GM18498 (cell line): ENCODE measurements at regions not wholly inside any gene's neighbourhood (a gene's known extent, or its start where the extent isn't known, plus 50 kb on each side); places are given as distances from the start of the nearest gene placed in this dataset.

ENCODE experiments used
- ATAC-seq: cut with Tn5 transposase; IDR thresholded peaks from one replicate; pipeline ENCODE4 v1.9.1; 2021; ENCODE audit warnings: mild to moderate bottlenecking, moderate library complexity; ENCODE audit not compliant: unreplicated experiment

DNA sequence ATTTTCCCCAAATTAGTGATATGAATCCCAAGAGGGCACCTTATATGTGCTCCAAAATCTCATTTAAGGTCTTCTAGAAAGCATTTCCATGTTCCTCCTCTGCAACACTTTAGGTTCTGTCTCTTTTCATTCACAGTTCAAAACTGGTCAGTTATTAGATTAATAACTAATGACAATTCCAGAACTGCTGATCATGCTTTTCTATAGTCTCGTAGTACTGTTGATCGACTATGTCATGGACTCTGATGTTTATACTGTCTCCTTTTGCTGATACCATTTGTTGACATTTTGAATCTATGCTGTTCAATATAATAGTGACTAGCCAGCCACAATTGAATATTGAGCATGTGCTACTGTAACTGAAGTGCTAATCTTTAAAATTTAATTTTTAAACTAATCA lies 728.3 kb downstream of the LRFN5 start:
- no peak for ATAC-seq

DNA sequence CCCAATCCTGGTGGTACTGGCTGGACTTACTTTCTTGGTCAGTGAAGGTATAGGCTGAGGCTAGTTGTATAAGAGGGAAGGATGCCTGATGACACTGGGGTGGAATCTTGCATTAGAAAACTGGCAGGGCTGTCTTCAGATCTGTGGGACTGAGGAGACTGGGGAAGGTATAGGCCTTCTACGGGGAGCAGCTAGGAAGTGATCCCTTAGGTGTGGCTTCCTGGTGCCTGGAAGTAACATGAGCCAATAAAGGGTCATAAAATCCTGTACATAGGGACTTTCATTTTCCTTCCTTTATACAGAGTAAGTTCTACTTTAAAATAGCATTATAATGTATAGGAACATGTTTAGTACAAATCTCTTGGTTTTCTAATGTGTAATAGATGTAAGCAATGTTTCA lies 716.8 kb downstream of the LRFN5 start:
- no peak for ATAC-seq

DNA sequence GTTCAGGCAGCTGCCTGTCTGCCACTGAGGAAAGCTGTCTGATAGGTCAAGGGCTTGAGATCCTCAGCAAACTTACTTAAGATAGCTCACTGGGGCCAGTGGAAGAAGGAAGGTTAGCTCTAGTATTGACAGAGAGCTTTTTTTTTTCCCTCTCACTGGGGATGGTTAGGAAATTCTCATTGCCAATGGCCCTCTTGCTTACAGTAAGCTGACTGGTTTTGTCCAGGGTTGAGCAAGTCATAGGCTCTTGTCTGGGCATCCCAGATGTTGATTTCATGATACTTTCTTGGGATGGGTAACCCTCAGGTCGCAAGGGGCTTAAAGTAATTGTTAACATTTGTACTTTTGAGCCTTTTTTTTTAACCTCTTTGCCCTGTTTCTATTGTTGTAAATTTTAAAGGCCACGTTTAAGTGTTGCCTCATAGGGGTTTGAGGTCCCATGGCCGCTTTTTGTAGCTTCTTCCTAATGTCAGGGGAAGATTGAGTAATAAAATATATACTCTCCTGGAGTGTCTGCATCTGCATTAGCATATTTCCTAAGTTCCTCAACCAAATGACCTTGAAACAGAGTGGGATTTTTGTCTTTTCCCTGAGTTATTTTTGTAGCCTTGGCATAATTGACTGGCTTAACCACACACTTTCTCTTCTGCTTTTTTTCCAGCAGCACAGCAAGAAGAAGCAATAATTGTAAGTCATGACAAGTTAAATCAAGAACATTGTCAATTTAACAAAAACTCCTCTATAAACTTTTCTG lies 716.0 kb downstream of the LRFN5 start:
- no peak for ATAC-seq

DNA sequence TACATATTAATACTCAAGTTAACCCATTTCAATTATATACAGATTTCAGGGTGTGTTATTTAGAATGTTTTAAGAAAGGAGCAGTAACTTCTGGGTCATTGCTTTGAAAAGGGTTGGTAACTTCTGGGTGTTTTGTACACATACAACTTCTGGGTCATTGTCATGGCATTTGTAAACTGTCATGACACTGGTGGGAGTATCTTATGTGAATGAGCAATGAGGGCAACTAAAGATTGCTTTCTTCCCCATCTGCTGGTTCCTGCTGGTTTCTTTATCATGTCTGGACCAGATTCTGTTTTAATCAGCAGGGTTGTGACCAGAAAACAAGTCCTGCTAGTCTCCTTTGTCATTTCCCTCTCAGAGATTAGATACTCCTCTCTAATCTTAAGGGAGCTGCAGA lies 713.3 kb downstream of the LRFN5 start:
- ATAC-seq, result no peak

DNA sequence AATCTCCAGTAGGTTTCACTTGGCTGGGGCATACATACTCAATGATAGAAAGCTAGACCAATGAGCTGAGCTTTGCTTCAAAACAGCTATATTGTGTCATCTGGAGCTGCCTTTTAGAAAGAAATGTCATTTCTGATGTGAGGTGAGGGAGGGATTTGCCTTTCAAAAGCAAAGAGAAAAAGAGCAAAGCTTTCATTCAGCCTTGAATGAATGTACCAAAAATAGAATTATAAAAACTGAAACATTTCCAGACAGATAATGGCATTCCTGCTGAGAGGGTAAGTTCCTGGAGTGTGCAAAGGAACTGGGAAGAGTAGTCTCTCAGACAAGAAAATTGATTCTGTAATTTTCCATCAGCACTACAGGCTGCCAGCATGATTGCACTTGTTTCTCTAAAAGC lies 710.0 kb downstream of the LRFN5 start:
- ATAC-seq, result no peak

DNA sequence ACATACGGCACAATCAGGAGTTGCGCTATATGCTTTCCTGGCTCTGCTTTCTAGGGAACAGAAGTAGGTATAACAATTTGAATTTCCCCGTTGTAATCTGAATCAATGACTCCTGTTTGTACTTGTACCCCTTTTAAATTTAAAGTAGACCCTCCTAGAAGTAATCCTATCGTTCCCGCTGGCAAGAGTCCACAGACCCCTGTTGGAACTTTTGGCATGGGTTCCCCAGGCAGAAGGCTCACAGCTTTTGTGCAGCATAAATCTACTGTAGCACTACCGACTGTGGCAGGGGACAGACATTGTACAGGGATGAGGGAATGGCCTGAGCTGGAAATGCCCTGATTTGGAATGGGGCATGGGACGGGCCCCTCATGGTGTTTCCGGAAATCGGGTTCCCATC lies 705.2 kb downstream of the LRFN5 start:
- ATAC-seq, result no peak

DNA sequence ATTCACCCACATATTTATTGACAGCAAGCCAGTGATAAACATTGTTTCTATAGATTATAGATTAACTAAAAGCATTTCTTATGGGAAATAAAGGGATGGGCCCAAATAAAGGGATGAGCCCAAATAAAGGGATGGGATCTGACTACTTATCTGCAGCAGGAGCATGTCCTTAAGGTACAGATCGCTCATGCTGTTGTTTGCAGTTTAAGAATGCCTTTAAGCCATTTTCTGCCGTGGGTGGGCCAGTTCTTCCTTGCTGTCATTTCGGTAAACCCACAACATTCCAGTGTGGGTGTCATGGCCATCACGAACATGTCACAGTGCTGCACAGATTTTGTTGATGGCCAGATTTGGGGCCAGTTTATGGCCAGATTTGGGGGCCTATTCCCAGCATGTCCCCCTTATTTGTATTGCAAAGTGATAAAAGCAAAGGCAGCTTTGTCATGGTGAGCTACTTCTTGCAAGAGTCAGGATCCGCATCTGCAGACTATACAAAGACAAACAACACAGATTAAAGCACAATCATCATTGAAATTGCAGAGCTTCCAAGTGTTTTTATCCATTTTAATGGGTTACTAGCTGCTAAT lies 700.7 kb downstream of the LRFN5 start:
- ATAC-seq, result no peak

DNA sequence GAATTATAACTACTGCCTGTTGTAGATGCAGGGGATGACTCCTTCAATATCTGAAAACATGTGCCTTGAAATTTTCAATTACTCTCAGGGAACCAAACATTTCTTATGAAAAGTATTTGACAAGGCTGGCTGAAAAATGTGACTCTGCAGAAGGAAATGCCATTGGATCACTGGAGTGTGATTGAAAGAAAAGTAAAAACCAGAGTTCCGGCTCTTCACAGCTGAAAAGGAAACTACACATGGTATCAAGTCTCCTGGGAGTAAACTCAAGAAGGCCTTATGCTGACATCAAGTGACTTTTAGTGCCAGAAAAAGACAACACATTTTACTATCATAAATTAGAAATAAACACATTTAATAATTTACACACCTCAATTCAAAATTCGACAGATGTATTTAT lies 693.0 kb downstream of the LRFN5 start:
- ATAC-seq, result peak; percentile 98

DNA sequence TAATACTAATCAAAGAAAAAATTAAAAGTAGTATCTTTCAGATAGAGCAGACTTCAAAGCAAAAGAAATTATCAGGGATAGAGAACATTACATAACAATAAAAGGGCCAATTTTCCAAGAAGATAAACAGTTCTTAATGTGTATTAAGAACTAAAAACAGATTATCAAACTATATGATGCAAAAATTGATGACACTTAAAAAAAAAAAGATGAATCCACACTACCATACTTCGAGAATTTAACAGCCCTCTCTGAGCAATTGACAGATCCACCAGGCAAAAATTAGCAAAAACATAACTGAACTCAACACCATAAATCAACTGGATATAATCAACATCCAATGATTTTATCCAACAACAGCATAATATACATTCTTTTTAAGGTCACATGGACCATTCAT lies 686.5 kb downstream of the LRFN5 start:
- no peak for ATAC-seq

DNA sequence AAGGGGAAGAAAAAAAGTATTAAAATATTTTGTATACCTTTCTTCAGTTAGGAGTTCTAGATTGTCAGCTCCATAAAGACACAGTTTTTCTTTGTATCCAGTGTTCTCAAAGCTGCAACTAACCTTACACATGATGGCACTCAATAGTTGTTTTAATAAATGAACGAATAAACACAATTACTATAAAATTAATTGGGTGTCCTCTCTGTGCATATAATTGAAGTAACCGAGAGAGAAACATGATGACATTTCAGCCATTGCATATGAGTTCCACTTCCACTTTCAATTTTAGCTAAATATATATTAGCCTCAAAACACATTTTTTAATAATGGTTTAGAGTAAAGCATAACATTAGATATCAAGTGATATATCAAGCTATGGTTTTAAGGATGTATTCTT lies 671.2 kb downstream of the LRFN5 start:
- peak; percentile 72 for ATAC-seq

DNA sequence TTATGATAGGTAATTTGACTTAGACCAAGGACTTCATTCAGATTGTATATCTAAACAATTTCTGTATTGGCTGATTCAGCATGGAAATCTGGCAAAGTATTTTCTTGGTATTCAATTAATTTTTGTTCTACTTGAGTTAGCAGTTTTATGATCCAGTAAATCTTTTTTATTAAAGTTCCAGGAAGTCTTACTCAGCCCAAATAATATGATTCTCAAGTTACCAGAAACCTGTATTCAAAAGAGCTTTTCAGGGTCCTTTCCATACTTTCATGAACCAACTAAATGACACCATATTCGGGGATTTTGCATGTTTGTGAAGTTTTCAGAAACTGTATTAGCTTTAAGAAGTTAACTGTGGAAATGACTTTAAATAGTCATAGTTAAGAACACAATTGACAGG lies 662.6 kb downstream of the LRFN5 start:
- ATAC-seq, result no peak

DNA sequence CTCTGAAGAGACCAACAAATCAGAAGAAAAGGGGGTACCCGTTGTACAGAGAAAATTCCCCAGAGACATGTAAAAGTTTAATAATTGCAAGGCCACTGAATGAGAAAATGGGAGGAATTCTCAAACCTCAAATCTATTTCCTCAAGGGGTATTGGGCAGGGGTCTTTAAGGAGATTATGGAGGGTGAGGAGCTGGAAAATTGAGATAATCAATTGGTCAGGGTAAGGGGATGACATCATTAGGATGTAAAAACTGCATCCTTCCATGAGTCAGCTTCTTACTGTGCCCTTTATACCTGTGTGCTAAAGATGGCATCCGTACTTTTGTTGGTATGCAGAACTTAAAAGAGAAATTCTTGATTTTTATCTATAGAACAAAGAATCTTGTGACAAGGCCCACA lies 641.5 kb downstream of the LRFN5 start:
- ATAC-seq, result no peak

DNA sequence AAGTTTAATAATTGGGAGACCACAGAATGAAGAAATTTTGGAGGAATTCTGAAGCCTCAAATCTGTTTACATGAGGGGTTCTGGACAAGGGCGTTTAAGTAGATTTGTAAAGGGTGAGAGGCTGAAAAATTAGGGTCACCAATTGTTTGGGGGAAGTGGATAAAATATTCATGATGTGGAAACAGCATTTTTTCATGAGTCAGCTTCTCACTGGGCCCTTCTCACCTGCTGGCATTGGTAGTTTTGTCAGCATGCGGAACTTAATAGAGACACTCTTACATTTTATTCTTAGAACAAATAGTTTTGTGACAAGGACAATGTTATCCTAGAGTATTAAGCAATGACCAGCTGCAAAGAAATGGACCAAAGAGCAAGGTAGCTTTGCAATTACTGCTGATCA lies 634.4 kb downstream of the LRFN5 start:
- ATAC-seq, result no peak

DNA sequence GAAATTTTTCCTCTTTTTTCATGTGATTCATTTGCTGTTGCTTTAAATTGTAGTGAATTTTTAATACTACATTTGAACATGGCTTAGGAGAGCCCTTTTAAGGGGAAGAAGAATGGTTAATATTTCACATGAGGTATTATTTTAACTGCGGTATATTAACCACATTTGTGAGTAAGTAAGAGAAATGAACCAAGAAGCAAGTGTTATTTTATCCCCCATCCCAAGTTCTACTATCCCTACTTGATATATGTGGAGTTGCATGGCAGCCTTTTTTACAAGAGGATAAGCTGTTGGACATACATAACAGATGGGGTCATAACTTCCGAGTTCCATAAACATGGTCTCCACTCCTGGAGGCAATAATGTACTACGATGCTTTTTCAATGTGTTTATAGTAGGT lies 623.3 kb downstream of the LRFN5 start:
- ATAC-seq, result no peak

DNA sequence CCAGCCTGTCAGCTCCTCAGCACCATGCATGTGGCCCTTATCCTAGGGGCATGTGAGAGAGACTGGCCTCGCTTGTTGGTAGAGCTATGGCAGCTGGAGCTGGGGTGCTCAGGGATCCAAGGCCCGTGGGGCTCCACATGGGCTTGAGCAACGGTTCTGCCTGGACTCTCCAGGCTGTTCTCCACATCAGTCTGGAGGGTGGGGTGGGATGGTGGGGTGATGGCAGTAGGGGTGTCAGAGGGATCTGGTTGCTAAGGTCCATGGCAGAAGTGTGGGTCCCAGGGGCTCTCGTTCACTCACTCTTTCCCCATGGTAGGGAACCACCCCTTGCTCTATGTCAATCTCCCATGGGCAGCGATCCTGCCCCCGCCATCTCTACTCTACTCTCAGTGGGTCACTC lies 622.6 kb downstream of the LRFN5 start:
- no peak for ATAC-seq

DNA sequence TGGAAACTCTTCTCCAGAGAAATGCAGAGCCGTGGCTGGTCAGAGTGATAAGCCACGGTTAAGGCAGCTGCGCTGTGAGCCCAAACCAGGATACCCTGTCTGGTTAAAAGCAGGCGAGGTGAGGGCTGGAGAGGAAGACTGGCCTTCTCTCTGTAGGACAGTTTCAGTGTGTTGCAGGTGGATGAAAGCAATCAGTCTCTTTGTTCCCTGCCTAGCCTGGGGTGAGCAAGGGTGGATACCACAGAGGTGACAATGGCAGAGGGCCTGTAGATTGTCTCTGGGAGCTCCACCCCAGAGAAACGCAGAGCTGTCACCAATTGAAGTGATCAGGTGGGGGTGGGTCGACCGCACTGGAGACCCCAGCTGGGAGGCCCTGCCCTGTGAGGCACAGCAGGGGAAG lies 621.9 kb downstream of the LRFN5 start:
- ATAC-seq, result no peak

DNA sequence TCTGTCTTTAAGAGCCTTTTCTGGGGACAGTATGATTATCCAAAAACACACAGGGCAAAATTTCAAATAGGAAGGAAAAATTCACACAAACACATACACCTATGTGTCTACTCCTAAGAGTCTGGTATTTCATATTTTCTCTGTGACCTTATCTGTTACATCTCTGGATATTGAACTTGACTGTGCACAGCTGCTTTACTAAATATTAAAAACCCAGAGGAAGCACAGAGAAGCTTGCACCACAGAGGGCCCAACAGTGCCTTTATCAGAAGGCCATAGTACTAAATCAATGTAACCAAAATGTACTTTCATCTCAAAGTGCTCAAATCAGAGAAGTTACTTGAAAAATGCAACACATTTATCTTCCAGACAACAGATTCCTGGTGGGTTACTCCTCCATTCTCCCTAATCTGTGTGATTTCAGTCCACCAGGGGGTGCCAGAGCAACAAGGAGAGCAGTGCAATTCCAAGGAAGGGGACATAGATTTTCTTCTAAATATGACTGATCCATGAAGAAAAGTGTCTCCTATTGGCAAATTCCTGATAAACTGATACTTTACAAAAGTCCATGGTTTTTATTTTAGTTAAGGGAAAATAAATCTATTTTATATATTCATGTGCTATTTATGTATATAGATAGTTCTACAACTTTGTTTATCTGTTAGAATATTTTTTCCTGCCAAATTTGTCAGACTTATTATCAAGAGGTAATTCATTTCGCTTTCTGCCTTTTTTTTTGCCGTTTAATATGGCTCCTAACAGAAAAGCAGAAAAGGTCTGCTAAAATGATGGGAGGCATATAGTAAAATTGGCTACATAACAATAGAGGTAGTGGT lies 617.6 kb downstream of the LRFN5 start:
- no peak for ATAC-seq

DNA sequence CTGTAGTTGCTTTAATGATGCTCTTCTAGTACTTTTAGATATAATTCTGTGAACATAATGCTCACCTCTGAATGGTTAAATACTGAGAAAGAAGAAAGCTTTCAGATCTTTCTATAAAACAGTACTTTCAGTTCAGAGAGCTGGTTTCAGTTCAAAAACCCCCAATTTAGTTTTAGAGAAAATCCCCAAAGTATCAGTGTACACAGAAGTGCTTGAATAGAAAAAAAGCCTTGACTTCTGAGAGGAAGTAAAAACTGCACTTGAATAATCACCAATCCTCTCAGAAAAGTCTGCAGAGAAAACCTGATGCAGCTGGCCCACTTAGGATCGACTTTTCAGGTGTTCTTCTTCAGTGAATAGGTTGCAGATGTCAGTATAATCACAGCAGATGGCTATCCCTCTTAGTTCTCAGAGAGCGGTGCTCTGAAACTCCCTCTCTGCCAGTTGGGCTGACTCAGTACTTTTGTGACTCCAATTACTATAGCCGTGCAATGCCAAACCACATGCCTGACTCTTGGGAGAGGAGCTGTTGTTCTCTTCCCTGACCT lies 616.3 kb downstream of the LRFN5 start:
- ATAC-seq, result peak; percentile 95

DNA sequence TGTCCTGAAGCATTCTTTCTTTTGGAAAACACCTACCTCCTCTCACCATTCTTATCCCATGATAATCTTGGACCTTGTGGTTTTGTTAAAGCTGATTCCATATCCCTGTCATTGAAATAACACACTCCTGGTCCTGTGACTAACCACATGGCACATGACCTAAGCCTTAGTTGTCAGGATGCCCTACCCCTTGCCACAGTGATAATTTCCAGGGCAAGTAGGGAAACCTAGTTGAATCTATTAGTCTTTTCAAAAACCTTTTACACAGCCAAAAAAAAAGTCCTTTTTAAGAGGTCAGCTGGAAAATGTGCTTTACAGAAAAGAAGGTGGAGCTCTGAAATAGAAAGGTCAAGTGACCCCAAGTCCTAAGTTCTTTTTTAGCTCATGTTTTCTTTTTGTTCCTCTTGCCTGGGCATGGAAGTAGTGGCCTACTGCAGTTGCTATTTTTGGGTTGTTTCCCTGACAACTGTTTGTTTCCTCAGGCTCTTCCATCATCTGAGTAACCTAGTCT lies 608.4 kb downstream of the LRFN5 start:
- ATAC-seq, result no peak

DNA sequence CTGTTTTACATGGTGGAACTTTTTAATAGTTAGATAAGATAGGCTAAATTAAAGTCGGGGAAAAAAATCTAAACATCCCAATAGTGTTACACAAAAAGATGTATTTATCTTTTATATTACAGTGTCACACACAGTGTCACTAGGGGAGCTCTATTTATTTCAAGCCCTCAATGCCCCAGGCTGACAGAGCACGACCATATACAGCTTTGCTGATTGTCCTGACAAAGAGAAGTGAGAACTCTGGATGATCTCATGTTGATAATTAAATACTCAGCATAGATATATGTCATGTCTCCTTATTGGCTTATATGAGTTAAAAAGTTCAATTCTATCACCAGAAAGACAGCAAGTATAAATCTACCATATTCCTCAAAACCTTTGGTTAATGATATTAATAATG lies 594.3 kb downstream of the LRFN5 start:
- no peak for ATAC-seq

DNA sequence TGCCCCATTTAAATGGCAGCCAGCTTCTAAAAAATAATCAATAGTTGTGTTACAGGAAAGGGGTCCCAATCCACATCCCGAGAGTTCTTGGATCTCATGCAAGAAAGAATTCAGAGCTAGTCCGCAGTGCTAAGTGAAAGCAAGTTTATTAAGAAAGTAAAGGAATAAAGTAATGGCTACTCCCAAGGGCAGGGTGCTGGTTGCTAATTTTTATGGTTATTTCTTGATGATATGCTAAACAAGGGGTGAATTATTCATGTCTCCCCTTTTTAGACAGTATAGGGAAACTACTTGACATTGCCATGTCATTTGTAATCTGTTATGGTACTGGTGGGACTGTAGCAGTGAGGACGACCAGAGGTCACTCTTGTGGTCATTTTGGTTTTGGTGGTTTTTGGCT lies 591.3 kb downstream of the LRFN5 start:
- ATAC-seq, result no peak
